GM19035 (cell line): ENCODE measurements at regions not wholly inside any gene's neighbourhood (a gene's known extent, or its start where the extent isn't known, plus 50 kb on each side); places are given as distances from the start of the nearest gene placed in this dataset.
"Not testable (repeated sequence)": the region's sequence is repeated elsewhere in the genome, so short reads cannot be mapped to it uniquely, and the experiment has no call there.

Source experiments
- ATAC-seq: cut with Tn5 transposase; IDR thresholded peaks from one replicate; pipeline ENCODE4 v1.9.1; 2021; ENCODE audit not compliant: unreplicated experiment

DNA sequence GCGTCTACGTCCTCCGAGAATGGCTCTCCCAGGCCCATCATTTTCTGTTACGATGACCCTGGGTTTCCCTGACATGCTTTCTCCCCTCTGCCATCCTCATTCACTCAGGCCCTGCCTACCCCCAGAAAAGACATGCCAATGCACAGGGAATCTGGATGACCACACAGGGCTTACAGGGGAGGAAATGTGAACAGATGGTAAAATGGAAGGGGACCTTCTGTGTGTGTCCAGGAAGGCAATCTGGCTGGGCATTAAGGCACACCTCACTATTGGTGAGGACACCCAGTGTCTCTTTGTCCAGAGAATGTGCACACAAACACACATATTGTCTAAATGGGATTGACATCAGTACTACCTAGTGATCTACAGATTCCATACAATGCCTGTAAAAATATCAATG lies 769.9 kb upstream of the AMELY start:
- ATAC-seq: no peak

DNA sequence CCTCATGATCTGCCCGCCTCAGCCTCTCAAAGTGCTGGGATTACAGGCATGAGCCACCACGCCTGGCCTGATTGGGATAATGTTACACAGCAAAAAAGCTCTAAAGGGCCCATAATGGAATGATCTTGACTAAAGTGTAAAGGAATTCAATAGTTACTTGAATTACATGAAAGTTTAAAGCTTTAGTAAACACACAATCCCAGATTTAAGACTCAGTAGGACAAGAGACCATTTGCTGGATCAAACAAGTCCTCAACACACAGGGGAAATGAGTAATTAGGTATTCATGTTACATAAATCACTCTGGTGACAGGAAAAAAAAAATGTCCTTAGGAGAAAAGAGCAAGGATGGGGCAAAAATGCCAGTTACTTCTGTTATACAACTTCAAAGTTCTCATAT lies 762.9 kb upstream of the AMELY start:
- no peak for ATAC-seq

DNA sequence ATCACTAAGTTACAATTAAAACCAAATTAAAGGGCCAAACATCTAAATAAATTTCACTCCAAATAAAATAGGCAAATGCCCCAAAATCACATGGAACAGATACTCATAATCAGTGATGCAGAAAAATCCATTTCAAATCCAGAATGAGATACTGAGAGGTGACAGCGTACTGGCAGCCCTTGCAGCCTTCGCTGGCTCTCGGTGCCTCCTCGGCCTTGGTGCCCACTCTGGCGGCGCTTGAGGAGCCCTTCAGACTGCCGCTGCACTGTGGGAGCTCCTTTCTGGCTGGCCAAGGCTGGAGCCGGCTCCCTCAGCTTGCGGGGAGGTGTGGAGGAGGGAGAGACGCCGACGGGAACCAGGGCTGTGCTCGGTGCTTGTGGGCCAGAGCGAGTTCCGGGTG lies 761.2 kb upstream of the AMELY start:
- ATAC-seq: no peak

DNA sequence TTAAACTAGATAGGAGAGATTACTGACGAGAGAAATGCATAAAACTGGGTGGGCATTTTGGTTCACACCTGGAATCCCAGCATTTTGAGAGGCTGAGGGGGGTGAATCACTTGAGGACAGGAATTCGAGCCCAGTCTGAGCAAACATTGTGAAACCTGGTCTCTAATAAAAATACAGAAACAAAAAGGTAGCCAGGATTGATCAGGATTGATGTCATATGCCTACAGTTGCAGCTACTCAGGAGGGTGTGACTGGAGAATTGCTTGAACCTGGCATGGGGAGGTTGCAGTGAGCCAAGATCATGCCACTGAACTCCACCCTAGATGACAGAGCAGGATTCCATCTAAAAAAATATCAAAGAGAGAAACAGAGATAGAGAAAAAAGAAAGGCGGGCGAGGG lies 751.7 kb upstream of the AMELY start:
- no peak for ATAC-seq

DNA sequence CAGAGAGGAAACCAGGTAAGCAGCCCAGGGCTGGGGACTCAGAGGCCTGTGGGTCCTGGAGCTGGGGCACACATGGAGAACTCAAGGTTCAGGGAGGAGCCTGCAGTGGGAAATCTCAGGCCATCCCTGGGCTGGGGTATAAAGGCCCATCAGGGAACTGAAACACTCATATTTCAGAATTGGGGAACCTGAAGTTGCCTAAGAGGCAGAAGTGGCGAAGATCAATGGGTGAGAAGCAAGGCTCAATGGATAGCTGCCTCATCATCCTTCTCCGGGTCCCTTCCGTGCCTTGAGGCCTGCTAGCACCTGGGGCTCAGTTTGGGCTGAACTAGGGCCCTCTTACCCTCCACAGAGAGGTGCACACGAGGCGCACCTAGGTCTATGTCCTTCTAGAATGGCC lies 747.5 kb upstream of the AMELY start:
- no peak for ATAC-seq

DNA sequence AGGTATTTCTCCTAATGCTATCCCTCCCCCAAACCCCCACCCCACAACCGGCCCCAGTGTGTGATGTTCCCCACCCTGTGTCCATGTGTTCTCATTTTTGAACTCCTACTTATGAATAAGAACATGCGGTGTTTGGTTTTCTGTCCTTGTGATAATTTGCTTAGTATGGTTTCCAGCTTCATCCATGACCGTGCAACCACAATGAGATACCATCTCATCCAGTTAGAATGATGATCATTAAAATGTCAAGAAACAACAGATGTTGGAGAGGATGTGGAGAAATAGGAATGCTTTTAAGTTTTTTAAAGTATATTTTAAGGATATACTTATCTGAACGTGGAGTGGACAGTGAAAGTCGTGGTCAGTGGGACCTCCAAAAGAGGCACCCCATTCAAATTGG lies 745.0 kb upstream of the AMELY start:
- ATAC-seq: no peak

DNA sequence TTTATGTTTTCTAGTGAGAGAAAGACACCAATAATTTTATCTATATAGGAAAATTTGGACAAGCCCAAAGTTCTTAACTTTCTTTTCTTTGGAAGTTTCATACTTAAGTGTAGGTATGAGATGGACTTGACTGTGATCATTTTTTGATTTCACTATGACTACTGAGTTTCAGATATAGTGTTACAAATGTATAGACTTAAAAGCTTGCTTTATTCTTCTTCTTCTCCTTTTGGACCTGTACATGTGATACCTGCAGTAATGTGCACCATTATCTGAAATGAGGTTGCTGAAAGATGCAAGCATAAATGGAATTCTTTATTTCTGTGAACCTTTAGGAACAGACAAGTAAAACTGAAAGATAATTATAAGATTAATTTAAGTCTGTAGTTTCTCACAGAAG lies 743.4 kb upstream of the AMELY start:
- no peak for ATAC-seq

DNA sequence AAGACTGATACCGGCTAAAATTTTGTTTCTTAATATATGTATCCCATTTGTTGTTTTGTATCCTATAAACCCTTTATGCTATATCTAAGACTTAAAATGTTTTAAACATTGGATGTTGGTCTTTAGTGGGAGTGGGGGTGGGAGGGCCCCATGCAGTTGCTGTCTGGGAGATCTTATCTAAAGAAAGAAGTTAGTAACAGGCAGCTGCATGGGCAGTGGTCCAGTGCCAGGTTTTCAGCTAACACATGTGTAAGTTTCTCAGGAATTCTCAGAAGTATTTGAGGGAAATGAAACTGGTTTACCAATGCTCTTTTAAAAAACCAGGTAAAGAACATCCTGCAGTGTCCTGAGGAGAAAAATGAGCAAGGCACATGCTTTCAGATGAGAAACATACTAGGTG lies 738.3 kb upstream of the AMELY start:
- not testable (repeated sequence) for ATAC-seq
